Naive B cell (primary cell): ENCODE measurements at regions not wholly inside any gene's neighbourhood (a gene's known extent, or its start where the extent isn't known, plus 50 kb on each side); places are given as distances from the start of the nearest gene placed in this dataset.
A peak's percentile ranks its signal among the peaks of the same experiment; 100 is the strongest.

Experiments used
- ATAC-seq, 2 donors: fragments of 150-1000 bp; cut with Tn5 transposase; 2 replicates each; pipeline ENCODE4 v1.10.0; 2021; ENCODE audit warnings: low read depth in 2 of 2, mild to moderate bottlenecking in 2 of 2, moderate library complexity in 2 of 2
- DNase-seq: peaks from one replicate; pipeline ENCODE4 v3.0.0; 2022
- H3K27ac Mint-ChIP-seq, 6 donors: one replicate each; pipeline ENCODE4 v1.8.0; 2020 to 2022; ENCODE audit warnings: mild to moderate bottlenecking in 6 of 6, mixed read lengths in 6 of 6, moderate library complexity in 5 of 6, inconsistent platforms in 2 of 6
- H3K27me3 Mint-ChIP-seq, 3 donors: one replicate each; pipeline ENCODE4 v1.8.0; 2021 to 2022; ENCODE audit warnings: mixed read lengths in 3 of 3, mild to moderate bottlenecking in 1 of 3
- H3K36me3 Mint-ChIP-seq, 2 donors: one replicate each; pipeline ENCODE4 v1.8.0; 2020 to 2022; ENCODE audit warnings: mixed read lengths in 2 of 2, inconsistent platforms in 1 of 2, mild to moderate bottlenecking in 1 of 2
- H3K4me1 Mint-ChIP-seq, 3 donors: one replicate each; pipeline ENCODE4 v1.8.0; 2020 to 2022; ENCODE audit warnings: mixed read lengths in 3 of 3, inconsistent platforms in 1 of 3, mild to moderate bottlenecking in 1 of 3, moderate library complexity in 1 of 3
- H3K4me3 Mint-ChIP-seq, 8 donors: one replicate each; pipeline ENCODE4 v1.8.0; 2020 to 2022; ENCODE audit warnings: mild to moderate bottlenecking in 8 of 8, mixed read lengths in 8 of 8, moderate library complexity in 8 of 8, inconsistent platforms in 2 of 8
- H3K9me3 Mint-ChIP-seq, 7 donors: one replicate each; pipeline ENCODE4 v1.8.0; 2020 to 2022; ENCODE audit warnings: mixed read lengths in 7 of 7, mild to moderate bottlenecking in 5 of 7, inconsistent platforms in 2 of 7, moderate library complexity in 1 of 7

DNA sequence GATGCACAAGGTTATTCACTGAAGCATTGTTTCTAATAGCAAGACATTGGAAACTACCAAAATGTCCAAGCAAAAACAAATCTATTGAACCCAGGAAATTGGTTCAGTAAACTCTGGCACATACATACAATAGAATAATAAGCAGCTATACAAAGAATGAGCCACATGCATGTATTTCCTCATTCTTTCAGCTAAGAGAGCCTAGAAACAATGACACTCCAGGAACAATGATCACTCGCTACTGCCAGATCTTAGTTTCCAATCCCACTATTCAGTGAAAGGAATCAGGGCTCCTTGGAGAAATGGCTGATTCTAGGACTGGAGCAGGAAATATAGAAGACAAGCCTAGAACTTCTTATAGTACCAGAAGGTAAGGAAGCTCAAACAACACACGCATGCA lies 221.9 kb upstream of the AGAP1 start:
- Mint-ChIP-seq H3K9me3 (peaks cover 0 to 10% (median 3%) of the 10 kb centered on the region in 7 donors), H3K36me3 (peaks cover 0 to 6% of the 10 kb centered on the region in 2 donors), H3K4me1 (no peaks in the 10 kb centered on the region), H3K27ac (no peak overlapping the region), H3K4me3 (no peak overlapping the region), H3K27me3 (peaks cover 24 to 48% (median 48%) of the 10 kb centered on the region in 3 donors)
- DNase-seq, result no peak
- no peak for ATAC-seq

DNA sequence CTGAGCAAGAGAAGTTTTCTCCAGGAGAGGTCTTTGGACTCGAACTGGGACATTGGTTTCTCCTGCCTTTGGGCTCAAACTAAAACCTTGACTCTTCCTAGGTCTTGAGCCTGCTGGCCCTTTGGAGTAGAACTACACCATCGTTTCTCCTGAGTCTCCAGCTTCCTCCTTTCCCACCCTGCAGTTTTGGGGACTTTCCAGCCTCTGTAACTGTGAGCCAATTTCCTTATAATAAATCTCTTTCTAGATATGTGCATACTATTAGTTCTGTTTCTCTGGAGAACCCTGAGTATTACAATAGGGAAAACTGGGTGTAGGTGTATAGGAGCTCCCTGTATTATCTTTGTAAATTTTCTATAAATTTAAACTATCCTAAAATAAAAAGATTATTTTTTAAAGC lies 219.8 kb upstream of the AGAP1 start:
- H3K27ac Mint-ChIP-seq, result no peak overlapping the region

DNA sequence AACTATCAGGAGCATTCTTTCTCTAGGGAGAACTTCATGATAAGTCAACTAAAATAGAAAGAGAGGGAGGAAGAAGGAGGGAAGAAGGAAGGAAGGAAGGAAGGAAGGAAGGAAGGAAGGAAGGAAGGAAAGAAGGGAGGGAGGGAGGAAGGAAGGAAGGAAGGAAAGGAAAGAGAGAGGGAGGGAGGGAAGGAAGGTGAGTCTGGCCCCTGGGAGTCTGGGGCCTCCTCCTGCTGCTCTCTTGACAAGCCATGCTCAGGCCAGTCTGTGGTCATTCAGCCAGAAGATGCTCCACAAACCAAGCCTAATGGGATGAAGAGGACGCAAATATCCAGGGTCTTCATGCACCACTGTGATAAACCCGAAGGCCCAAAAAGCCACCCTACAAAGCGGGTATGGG lies 216.4 kb upstream of the AGAP1 start:
- no peak for DNase-seq
- no peak overlapping the region for H3K4me3 Mint-ChIP-seq
- H3K36me3 Mint-ChIP-seq, result no peaks in the 10 kb centered on the region
- no peak overlapping the region for H3K27ac Mint-ChIP-seq
- no peaks in the 10 kb centered on the region for H3K4me1 Mint-ChIP-seq
- peaks cover 0 to 10% (median 4%) of the 10 kb centered on the region in 7 donors for H3K9me3 Mint-ChIP-seq
- H3K27me3 Mint-ChIP-seq, result peaks cover 1 to 14% (median 4%) of the 10 kb centered on the region in 3 donors
- ATAC-seq, result no peak

More for the DNA sequence above, 219.8 kb upstream of the AGAP1 start:
- ATAC-seq (no peak), DNase-seq (no peak)
- Mint-ChIP-seq H3K4me3 (no peak overlapping the region), H3K4me1 (no peaks in the 10 kb centered on the region), H3K36me3 (no peaks in the 10 kb centered on the region), H3K27me3 (peaks cover 20 to 32% (median 31%) of the 10 kb centered on the region in 3 donors), H3K9me3 (peaks cover 0 to 10% (median 4%) of the 10 kb centered on the region in 7 donors)

- Mint-ChIP-seq H3K36me3 (no peaks in the 10 kb centered on the region), H3K4me3 (no peak overlapping the region), H3K4me1 (no peaks in the 10 kb centered on the region), H3K9me3 (peaks cover 0 to 10% (median 4%) of the 10 kb centered on the region in 7 donors), H3K27me3 (peaks cover 0 to 14% (median 4%) of the 10 kb centered on the region in 3 donors), H3K27ac (no peak overlapping the region)
- no peak for DNase-seq
- no peak for ATAC-seq
Measured at GRCh38 chr2:235278771-235279355, 215.0 kb upstream of the AGAP1 start.

DNA sequence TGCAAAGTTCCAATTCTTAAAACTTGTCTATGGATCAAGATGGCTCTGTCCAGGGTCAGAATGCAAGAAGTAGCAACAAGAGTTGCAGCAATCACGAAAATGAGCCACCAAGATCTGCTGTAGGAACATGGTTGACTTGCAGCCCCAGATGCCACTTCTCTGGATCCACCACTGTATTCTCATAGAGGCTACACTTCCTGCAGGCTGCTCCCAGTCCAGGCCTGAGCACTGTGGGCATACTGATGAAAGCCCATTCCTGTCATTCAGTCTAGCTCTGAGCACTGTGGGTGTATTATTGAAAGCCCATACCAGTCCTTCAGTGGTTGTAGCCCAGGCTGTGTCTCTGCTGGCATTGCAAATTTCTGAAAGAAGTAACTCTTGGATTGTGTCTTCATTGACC lies 213.9 kb upstream of the AGAP1 start:
- Mint-ChIP-seq H3K4me1 (no peaks in the 10 kb centered on the region), H3K27ac (no peak overlapping the region), H3K36me3 (no peaks in the 10 kb centered on the region), H3K4me3 (no peak overlapping the region), H3K27me3 (peaks cover under 1 to 10% (median 2%) of the 10 kb centered on the region in 3 donors), H3K9me3 (peaks cover 0 to 8% (median 2%) of the 10 kb centered on the region in 7 donors)
- ATAC-seq (no peak), DNase-seq (no peak)

- peaks cover 0 to 9% (median 2%) of the 10 kb centered on the region in 7 donors for H3K9me3 Mint-ChIP-seq
Measured at GRCh38 chr2:235283246-235283645, 210.6 kb upstream of the AGAP1 start.

DNA sequence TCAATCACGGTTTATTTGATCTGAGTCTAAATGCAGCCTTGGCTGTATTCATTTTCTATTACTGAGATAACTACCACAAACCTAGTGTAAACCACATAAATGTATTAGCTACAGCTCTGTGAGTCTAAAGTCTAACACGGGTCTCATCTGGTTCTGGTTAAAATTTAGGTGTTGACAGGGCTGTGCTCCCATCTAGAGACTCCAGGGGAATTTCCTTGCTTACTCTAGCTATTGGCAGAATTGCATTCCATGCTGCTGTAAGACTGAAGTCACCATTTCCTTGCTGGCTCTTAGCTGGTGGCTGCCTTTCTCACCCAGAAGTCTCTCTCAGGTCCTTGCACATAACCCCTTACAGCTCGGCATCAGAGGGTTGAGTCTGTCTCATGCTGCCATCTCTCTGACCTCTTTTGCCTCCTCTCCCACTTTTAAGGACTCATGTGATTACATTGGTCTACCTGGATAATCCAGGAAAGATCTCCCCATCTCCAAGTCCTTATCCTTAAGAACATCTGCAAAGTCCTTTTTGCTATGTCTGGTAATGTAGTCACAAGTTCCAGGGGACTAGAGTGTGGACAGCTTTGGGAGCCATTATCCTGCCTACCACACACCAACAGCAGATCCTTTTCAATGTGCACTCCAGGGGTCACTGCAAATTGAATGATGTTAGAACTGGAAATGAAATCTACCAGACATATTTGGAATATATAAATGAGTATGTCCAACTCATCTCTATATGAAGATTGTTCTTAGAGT lies 207.0 kb upstream of the AGAP1 start:
- H3K27me3 Mint-ChIP-seq, result peaks cover 11 to 30% (median 17%) of the 10 kb centered on the region in 3 donors
- ATAC-seq (no peak), DNase-seq (no peak)
- H3K36me3 Mint-ChIP-seq, result no peaks in the 10 kb centered on the region
- no peak overlapping the region for H3K27ac Mint-ChIP-seq
- H3K4me3 Mint-ChIP-seq, result no peak overlapping the region
- peaks cover 0 to 9% (median 2%) of the 10 kb centered on the region in 7 donors for H3K9me3 Mint-ChIP-seq
- H3K4me1 Mint-ChIP-seq, result no peaks in the 10 kb centered on the region

More at GRCh38 chr2:235283246-235283645, 210.6 kb upstream of the AGAP1 start:
- Mint-ChIP-seq H3K4me3 (no peak overlapping the region), H3K4me1 (no peaks in the 10 kb centered on the region), H3K36me3 (no peaks in the 10 kb centered on the region), H3K27ac (no peak overlapping the region), H3K27me3 (peaks cover 8 to 22% (median 9%) of the 10 kb centered on the region in 3 donors)
- ATAC-seq, result no peak
- DNase-seq, result no peak

DNA sequence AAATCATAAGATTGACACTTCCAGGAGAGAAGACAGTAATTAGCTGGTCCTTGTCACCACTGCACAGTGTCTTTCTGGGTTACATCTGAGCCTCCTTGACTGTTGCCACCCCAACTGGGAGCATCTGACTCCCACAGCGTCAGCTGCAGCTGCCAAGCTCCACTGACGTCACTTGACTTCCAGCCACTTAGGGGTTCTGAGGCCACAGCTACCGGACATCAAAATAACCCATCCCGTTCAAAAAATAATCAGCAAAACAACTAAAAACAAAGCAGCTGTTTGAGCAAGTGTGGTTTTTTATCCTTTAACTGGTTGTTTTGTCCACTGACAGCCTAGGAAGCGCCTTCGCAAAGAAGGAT lies 206.5 kb upstream of the AGAP1 start:
- no peak for ATAC-seq
- peaks cover 0 to 9% (median 2%) of the 10 kb centered on the region in 7 donors for H3K9me3 Mint-ChIP-seq
- H3K27ac Mint-ChIP-seq, result no peak overlapping the region
- H3K4me1 Mint-ChIP-seq, result no peaks in the 10 kb centered on the region
- no peak overlapping the region for H3K4me3 Mint-ChIP-seq
- H3K27me3 Mint-ChIP-seq, result peaks cover 11 to 30% (median 17%) of the 10 kb centered on the region in 3 donors
- H3K36me3 Mint-ChIP-seq, result no peaks in the 10 kb centered on the region
- no peak for DNase-seq

DNA sequence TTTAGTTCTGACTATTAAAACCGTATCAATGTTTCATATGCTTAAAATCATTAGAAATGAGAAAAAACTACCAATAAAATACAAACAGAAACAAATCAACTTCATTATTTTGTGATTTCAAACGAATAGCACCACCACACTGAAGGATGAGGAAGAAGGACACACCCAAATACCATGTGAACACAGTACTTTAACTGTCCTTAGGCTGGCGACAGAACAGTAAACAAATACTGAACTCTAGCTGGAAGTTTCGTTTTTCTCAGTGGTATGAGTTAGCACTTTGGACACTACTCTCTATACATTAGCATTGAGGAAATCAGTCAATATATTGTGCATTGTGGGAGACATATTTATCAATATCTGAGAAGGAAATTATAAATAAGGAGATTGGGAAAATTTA lies 202.4 kb upstream of the AGAP1 start:
- H3K4me3 Mint-ChIP-seq, result no peak overlapping the region
- no peaks in the 10 kb centered on the region for H3K4me1 Mint-ChIP-seq
- H3K27me3 Mint-ChIP-seq, result peaks cover 8 to 16% (median 11%) of the 10 kb centered on the region in 3 donors
- ATAC-seq (no peak), DNase-seq (no peak)
- no peak overlapping the region for H3K27ac Mint-ChIP-seq
- H3K9me3 Mint-ChIP-seq, result peaks cover 0 to 2% (median 0%) of the 10 kb centered on the region in 7 donors
- H3K36me3 Mint-ChIP-seq, result no peaks in the 10 kb centered on the region

- Mint-ChIP-seq H3K36me3 (no peaks in the 10 kb centered on the region), H3K9me3 (peaks cover 0 to 9% (median 4%) of the 10 kb centered on the region in 7 donors), H3K27ac (peak overlapping the region in 1 of 6 donors; percentile 66), H3K4me3 (no peak overlapping the region), H3K27me3 (peaks cover 3 to 17% (median 16%) of the 10 kb centered on the region in 3 donors), H3K4me1 (no peaks in the 10 kb centered on the region)
- DNase-seq (no peak), ATAC-seq (no peak)
Measured at GRCh38 chr2:235293061-235293460, 200.8 kb upstream of the AGAP1 start.

DNA sequence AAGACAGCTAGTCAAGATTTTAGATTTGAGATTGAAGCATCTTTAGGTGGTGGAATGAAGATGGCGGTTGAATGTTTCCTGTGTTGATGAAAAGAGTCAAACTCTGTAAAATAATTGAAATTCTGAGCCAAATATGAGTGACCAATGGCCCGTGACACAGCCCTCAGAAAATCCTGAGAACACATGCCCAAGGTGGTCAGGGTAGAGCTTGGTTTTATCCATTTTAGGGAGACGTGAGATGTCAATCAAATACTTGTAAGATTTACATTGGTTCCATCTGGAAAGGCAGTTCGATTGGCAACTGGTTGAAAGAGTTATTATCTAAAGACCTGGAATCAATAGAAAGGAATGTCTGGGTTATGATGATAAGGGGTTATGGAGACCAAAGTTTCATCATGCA lies 198.0 kb upstream of the AGAP1 start:
- no peaks in the 10 kb centered on the region for H3K4me1 Mint-ChIP-seq
- peaks cover 0 to 9% (median 4%) of the 10 kb centered on the region in 7 donors for H3K9me3 Mint-ChIP-seq
- no peak overlapping the region for H3K4me3 Mint-ChIP-seq
- H3K36me3 Mint-ChIP-seq, result no peaks in the 10 kb centered on the region
- no peak for DNase-seq
- peaks cover 3 to 20% (median 14%) of the 10 kb centered on the region in 3 donors for H3K27me3 Mint-ChIP-seq
- H3K27ac Mint-ChIP-seq, result no peak overlapping the region
- ATAC-seq, result no peak

DNA sequence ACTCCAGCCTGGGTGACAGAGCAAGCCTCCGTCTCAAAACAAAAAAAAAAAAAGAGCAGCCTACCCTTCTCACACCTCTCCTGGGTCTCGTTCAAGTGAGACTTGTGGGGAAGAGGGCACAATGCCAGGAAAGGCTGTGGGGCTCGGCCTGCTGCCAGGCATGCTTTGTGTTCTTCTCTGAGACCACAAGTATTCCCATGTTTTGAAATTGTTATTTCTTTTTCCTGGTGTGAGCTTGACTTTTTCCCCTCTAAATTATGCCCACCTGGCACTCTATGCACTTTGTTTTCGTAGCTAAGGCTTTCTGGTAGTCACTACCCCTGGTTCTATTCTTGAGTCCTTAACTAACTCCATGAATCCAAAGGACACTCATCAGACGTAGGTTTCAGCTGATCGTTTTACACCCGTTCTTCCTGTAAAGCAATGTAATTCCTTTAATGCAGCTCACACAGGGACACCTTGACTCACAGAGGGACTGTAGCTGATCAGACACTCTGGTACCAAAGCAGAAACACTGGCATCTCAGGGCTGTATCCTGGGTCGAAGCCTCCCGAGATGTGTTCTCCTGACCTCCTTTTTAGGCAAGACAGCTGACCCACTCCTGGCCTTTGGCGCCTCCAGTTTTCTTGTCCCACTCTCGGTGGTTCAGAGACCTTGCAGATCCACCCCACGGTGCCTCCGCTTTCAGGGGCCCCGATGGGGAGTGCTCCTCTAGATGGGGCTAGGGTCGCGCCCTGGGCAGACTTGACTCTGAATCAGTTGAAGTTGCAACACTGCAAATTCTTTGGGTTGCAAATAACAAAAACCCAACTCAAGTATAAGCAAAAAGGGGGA lies 193.3 kb upstream of the AGAP1 start:
- DNase-seq, result no peak
- Mint-ChIP-seq H3K4me1 (no peaks in the 10 kb centered on the region), H3K36me3 (no peaks in the 10 kb centered on the region), H3K9me3 (peaks cover 0 to 9% (median 4%) of the 10 kb centered on the region in 7 donors), H3K27ac (no peak overlapping the region), H3K4me3 (no peak overlapping the region), H3K27me3 (peaks cover 9 to 31% (median 24%) of the 10 kb centered on the region in 3 donors)
- ATAC-seq, result no peak

DNA sequence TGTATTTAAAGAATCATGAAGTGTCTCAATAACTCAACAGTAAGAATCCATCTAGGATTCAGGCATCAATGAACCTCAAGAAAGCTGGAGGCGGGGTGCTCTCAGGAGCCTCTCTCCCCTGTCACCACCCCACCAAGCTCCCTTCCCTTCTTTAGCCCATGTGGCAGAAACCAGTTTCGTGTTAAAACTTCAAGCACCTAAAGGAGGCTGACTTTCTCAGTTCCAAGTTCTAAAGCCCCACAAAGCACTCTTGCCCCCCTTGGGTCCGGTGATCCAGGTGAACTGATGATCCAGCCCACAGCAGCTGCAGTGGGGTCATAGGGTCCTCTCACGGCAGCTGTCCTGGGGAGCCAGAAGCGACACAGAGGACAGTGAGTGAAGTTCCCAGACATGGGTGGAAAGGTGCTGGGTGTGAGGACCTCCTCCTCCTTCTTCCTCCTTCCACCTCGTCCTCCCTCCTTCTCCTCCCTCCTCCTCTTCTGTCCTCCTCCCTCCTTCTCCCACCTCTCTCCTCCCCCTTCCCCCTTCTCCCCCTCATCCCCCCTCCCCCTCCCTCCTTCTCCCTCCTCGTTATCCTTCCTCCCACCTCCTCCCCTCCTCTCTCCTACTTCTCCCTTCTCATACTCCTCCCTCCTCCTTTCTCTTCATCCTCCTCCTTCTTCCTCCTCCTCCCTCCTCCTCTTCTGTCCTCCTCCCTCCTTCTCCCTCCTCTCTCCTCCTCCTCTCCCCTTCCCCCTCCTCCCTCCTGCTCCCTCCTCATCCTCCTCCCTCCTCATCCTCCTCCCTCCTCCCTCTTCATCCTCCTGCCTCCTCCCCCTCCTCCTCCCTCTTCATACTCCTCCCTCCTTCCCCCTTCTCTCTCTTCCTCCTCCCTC lies 192.4 kb upstream of the AGAP1 start:
- Mint-ChIP-seq H3K4me1 (no peaks in the 10 kb centered on the region), H3K27me3 (peaks cover 11 to 35% (median 24%) of the 10 kb centered on the region in 3 donors), H3K9me3 (peaks cover 2 to 13% (median 7%) of the 10 kb centered on the region in 7 donors), H3K27ac (no peak overlapping the region), H3K36me3 (no peaks in the 10 kb centered on the region), H3K4me3 (no peak overlapping the region)
- ATAC-seq, result no peak
- DNase-seq, result no peak
